ENCODE measurements at regions not wholly inside any gene's neighbourhood (a gene's known extent, or its start where the extent isn't known, plus 50 kb on each side); places are given as distances from the start of the nearest gene placed in this dataset.

DNA sequence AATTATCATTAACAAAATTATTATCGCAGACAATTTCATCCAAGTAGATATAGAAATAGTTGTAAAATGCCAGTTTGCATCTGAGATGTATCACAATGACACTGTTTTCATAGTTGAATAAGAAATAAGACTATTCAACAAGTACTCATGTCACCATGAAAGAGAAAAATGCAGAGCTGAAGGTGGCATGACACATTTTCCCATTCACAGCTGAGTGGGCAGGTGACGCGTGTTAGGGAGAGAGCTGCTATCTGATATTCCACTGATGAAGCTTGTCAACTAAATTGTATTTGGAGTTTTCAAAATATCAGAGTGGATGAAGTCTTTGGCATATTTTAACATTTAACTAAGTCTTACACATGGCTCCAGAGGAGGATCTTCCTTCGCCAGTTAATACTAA lies 70.3 kb upstream of the HDAC9 start:
- TF ChIP-seq CREB1 (IDR thresholded peaks at IDR 0.05; ENCODE audit: low read depth) (no peak), POLR2AphosphoS5 (IDR thresholded peaks at IDR 0.05; ENCODE audit: low read length) (no peak), ETV6 (conservative IDR thresholded peaks at IDR 0.05 in 1 of 2, IDR thresholded peaks at IDR 0.05 in 1 of 2; ENCODE audit: borderline replicate concordance in 1 of 2, low read depth in 1 of 2) (no peak), TCF12 (IDR thresholded peaks at IDR 0.05; ENCODE audit: low read depth, low read length) (no peak), IKZF1 (conservative IDR thresholded peaks at IDR 0.05) (no peak)
- TF ChIP-seq, protein P1, sequence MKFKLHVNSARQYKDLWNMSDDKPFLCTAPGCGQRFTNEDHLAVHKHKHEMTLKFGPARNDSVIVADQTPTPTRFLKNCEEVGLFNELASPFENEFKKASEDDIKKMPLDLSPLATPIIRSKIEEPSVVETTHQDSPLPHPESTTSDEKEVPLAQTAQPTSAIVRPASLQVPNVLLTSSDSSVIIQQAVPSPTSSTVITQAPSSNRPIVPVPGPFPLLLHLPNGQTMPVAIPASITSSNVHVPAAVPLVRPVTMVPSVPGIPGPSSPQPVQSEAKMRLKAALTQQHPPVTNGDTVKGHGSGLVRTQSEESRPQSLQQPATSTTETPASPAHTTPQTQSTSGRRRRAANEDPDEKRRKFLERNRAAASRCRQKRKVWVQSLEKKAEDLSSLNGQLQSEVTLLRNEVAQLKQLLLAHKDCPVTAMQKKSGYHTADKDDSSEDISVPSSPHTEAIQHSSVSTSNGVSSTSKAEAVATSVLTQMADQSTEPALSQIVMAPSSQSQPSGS (IDR thresholded peaks at IDR 0.05; ENCODE audit: low read length), result no peak
